GM13977 (cell line): ENCODE measurements at regions not wholly inside any gene's neighbourhood (a gene's known extent, or its start where the extent isn't known, plus 50 kb on each side); places are given as distances from the start of the nearest gene placed in this dataset.
"Not testable (repeated sequence)": the region's sequence is repeated elsewhere in the genome, so short reads cannot be mapped to it uniquely, and the experiment has no call there.

Experiments
- DNase-seq: peaks from one replicate; pipeline ENCODE4 v3.0.0; 2012; ENCODE audit warnings: low spot score
- CTCF ChIP-seq: IDR thresholded peaks from 2 replicates; pipeline ENCODE4 v1.5.1; 2012; ENCODE audit warnings: mild to moderate bottlenecking, control low read depth; ENCODE audit not compliant: insufficient read depth; ENCODE audit errors: extremely low read depth, missing control alignments
- in situ Hi-C: fragments of 300-500 bp; cut with MboI; formaldehyde crosslinking; loops from one replicate; pipeline ENCODE4 v1.12.0; 2022; ENCODE audit warnings: low sequenced_read_pairs, low pct_unique_long_range_greater_than_20kb, mixed read lengths, inconsistent platforms; ENCODE audit not compliant: unreplicated experiment

GRCh38 chr3:75303741-75304140, 360.4 kb upstream of the FRG2C start:
- TF ChIP-seq CTCF: no peak
- no peak for DNase-seq
- in situ Hi-C loops: no loop called here

GRCh38 chr3:75305901-75306300, 358.2 kb upstream of the FRG2C start:
- in situ Hi-C loops: no loop called here
- no peak for DNase-seq
- TF ChIP-seq CTCF: no peak

GRCh38 chr3:75311306-75311705, 352.8 kb upstream of the FRG2C start:
- DNase-seq, in situ Hi-C loops: not testable (repeated sequence)

GRCh38 chr3:75312469-75312868, 351.7 kb upstream of the FRG2C start:
- DNase-seq, in situ Hi-C loops: not testable (repeated sequence)

- DNase-seq, in situ Hi-C loops: not testable (repeated sequence)
Observed at GRCh38 chr3:75319776-75320175, 344.4 kb upstream of the FRG2C start.

GRCh38 chr3:75320369-75320768, 343.8 kb upstream of the FRG2C start:
- no peak for TF ChIP-seq CTCF
- DNase-seq: no peak
- in situ Hi-C loops: no loop called here

GRCh38 chr3:75321060-75321459, 343.1 kb upstream of the FRG2C start:
- no peak for TF ChIP-seq CTCF
- in situ Hi-C loops: no loop called here
- DNase-seq: no peak

GRCh38 chr3:75323936-75324335, 340.2 kb upstream of the FRG2C start:
- DNase-seq, in situ Hi-C loops: not testable (repeated sequence)

GRCh38 chr3:75325716-75326115, 338.4 kb upstream of the FRG2C start:
- no peak for TF ChIP-seq CTCF
- no peak for DNase-seq
- in situ Hi-C loops: no loop called here
